ENCODE measurements at regions not wholly inside any gene's neighbourhood (a gene's known extent, or its start where the extent isn't known, plus 50 kb on each side); places are given as distances from the start of the nearest gene placed in this dataset.

DNA sequence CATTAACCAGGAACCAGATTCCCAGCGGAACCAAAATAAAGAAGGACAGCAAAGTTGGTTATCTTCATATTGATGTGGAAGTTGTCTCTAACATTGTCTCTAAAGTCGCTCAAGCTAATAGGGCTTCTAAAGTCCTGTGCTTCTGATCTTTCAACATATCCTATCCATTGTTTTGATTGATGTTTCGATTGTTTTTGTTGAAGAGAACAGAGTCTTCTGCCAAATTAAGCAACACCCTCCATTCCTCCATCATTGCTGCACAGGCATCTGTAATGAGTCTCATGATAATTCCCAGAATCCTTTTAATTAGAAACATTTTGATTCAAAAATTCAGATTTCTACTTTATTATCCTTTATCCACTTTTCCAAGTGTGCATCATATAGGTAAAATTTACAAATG lies 71.6 kb upstream of the AVPR1A start:
- H3K9me3 ChIP-seq (ENCODE audit: insufficient read depth, low read length, severe bottlenecking): no peaks in the 10 kb centered on the region
- H3K9ac ChIP-seq (ENCODE audit: low read depth, low read length): no peak overlapping the region
- H3K79me2 ChIP-seq (ENCODE audit: insufficient read depth, low read length): no peaks in the 10 kb centered on the region
- H4K20me1 ChIP-seq (ENCODE audit: insufficient read depth, low read length): no peaks in the 10 kb centered on the region
- no peak for DNase-seq
- H3K4me2 ChIP-seq (ENCODE audit: insufficient read depth, low read length): no peak overlapping the region
- H3K4me1 ChIP-seq (ENCODE audit: insufficient read depth, low read length): no peaks in the 10 kb centered on the region
- H3K27ac ChIP-seq (ENCODE audit: low read length): no peak overlapping the region
- no peaks in the 10 kb centered on the region for H3K27me3 ChIP-seq (ENCODE audit: insufficient read depth, low read length, poor library complexity)
- H3K36me3 ChIP-seq (ENCODE audit: insufficient read depth, low read length): no peaks in the 10 kb centered on the region
- H2AFZ ChIP-seq (ENCODE audit: low read depth, low read length): no peak overlapping the region
- H3K4me3 ChIP-seq (ENCODE audit: low read depth in 1 of 2, low read length in 2 of 2): no peak overlapping the region
- TF ChIP-seq EZH2 (IDR thresholded peaks at IDR 0.05; ENCODE audit: borderline replicate concordance, low read depth, low read length, severe bottlenecking): no peak
- TF ChIP-seq, protein P1, sequence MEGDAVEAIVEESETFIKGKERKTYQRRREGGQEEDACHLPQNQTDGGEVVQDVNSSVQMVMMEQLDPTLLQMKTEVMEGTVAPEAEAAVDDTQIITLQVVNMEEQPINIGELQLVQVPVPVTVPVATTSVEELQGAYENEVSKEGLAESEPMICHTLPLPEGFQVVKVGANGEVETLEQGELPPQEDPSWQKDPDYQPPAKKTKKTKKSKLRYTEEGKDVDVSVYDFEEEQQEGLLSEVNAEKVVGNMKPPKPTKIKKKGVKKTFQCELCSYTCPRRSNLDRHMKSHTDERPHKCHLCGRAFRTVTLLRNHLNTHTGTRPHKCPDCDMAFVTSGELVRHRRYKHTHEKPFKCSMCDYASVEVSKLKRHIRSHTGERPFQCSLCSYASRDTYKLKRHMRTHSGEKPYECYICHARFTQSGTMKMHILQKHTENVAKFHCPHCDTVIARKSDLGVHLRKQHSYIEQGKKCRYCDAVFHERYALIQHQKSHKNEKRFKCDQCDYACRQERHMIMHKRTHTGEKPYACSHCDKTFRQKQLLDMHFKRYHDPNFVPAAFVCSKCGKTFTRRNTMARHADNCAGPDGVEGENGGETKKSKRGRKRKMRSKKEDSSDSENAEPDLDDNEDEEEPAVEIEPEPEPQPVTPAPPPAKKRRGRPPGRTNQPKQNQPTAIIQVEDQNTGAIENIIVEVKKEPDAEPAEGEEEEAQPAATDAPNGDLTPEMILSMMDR (IDR thresholded peaks at IDR 0.05; ENCODE audit: borderline replicate concordance, extremely low read depth, low read length, poor library complexity, severe bottlenecking): no peak
- ATAC-seq (ENCODE audit: insufficient read depth, low read depth): no peak

GRCh38 chr12:63220921-63221320 lies 69.9 kb upstream of the AVPR1A start:
- no peaks in the 10 kb centered on the region for H4K20me1 ChIP-seq (ENCODE audit: insufficient read depth, low read length)
- no peak overlapping the region for H3K4me2 ChIP-seq (ENCODE audit: insufficient read depth, low read length)
- no peak overlapping the region for H3K9ac ChIP-seq (ENCODE audit: low read depth, low read length)
- no peak overlapping the region for H2AFZ ChIP-seq (ENCODE audit: low read depth, low read length)
- no peaks in the 10 kb centered on the region for H3K9me3 ChIP-seq (ENCODE audit: insufficient read depth, low read length, severe bottlenecking)
- no peaks in the 10 kb centered on the region for H3K79me2 ChIP-seq (ENCODE audit: insufficient read depth, low read length)
- no peak overlapping the region for H3K27ac ChIP-seq (ENCODE audit: low read length)
- DNase-seq (no peak), ATAC-seq (ENCODE audit: insufficient read depth, low read depth) (no peak)
- no peak overlapping the region for H3K4me3 ChIP-seq (ENCODE audit: low read depth in 1 of 2, low read length in 2 of 2)
- no peaks in the 10 kb centered on the region for H3K4me1 ChIP-seq (ENCODE audit: insufficient read depth, low read length)
- H3K27me3 ChIP-seq (ENCODE audit: insufficient read depth, low read length, poor library complexity): no peaks in the 10 kb centered on the region
- TF ChIP-seq EZH2 (IDR thresholded peaks at IDR 0.05; ENCODE audit: borderline replicate concordance, low read depth, low read length, severe bottlenecking): no peak
- TF ChIP-seq, protein P1 (IDR thresholded peaks at IDR 0.05; ENCODE audit: borderline replicate concordance, extremely low read depth, low read length, poor library complexity, severe bottlenecking): no peak
- H3K36me3 ChIP-seq (ENCODE audit: insufficient read depth, low read length): no peaks in the 10 kb centered on the region

- H3K4me2 ChIP-seq (ENCODE audit: insufficient read depth, low read length): no peak overlapping the region
- H2AFZ ChIP-seq (ENCODE audit: low read depth, low read length): no peak overlapping the region
- no peaks in the 10 kb centered on the region for H3K9me3 ChIP-seq (ENCODE audit: insufficient read depth, low read length, severe bottlenecking)
- H3K27ac ChIP-seq (ENCODE audit: low read length): no peak overlapping the region
- H3K36me3 ChIP-seq (ENCODE audit: insufficient read depth, low read length): no peaks in the 10 kb centered on the region
- H3K4me1 ChIP-seq (ENCODE audit: insufficient read depth, low read length): no peaks in the 10 kb centered on the region
- no peaks in the 10 kb centered on the region for H3K27me3 ChIP-seq (ENCODE audit: insufficient read depth, low read length, poor library complexity)
- H3K9ac ChIP-seq (ENCODE audit: low read depth, low read length): no peak overlapping the region
- H3K4me3 ChIP-seq (ENCODE audit: low read depth in 1 of 2, low read length in 2 of 2): no peak overlapping the region
- ATAC-seq (ENCODE audit: insufficient read depth, low read depth) (no peak), DNase-seq (no peak)
- TF ChIP-seq EZH2 (IDR thresholded peaks at IDR 0.05; ENCODE audit: borderline replicate concordance, low read depth, low read length, severe bottlenecking): no peak
- TF ChIP-seq, protein P1 (IDR thresholded peaks at IDR 0.05; ENCODE audit: borderline replicate concordance, extremely low read depth, low read length, poor library complexity, severe bottlenecking): no peak
- H3K79me2 ChIP-seq (ENCODE audit: insufficient read depth, low read length): no peaks in the 10 kb centered on the region
- no peaks in the 10 kb centered on the region for H4K20me1 ChIP-seq (ENCODE audit: insufficient read depth, low read length)
Measured at GRCh38 chr12:63212316-63212715, 61.3 kb upstream of the AVPR1A start.

- Histone ChIP-seq H2AFZ (ENCODE audit: low read depth, low read length) (no peak overlapping the region), H3K9ac (ENCODE audit: low read depth, low read length) (no peak overlapping the region), H4K20me1 (ENCODE audit: insufficient read depth, low read length) (no peaks in the 10 kb centered on the region), H3K9me3 (ENCODE audit: insufficient read depth, low read length, severe bottlenecking) (no peaks in the 10 kb centered on the region), H3K4me2 (ENCODE audit: insufficient read depth, low read length) (no peak overlapping the region), H3K4me1 (ENCODE audit: insufficient read depth, low read length) (no peaks in the 10 kb centered on the region), H3K36me3 (ENCODE audit: insufficient read depth, low read length) (no peaks in the 10 kb centered on the region), H3K27me3 (ENCODE audit: insufficient read depth, low read length, poor library complexity) (no peaks in the 10 kb centered on the region), H3K79me2 (ENCODE audit: insufficient read depth, low read length) (no peaks in the 10 kb centered on the region), H3K4me3 (ENCODE audit: low read depth in 1 of 2, low read length in 2 of 2) (no peak overlapping the region), H3K27ac (ENCODE audit: low read length) (no peak overlapping the region)
- TF ChIP-seq, protein P1 (IDR thresholded peaks at IDR 0.05; ENCODE audit: borderline replicate concordance, extremely low read depth, low read length, poor library complexity, severe bottlenecking): no peak
- TF ChIP-seq EZH2 (IDR thresholded peaks at IDR 0.05; ENCODE audit: borderline replicate concordance, low read depth, low read length, severe bottlenecking): no peak
- ATAC-seq (ENCODE audit: insufficient read depth, low read depth) (no peak), DNase-seq (no peak)
Measured at GRCh38 chr12:63208956-63209355, 58.0 kb upstream of the AVPR1A start.

All from DND-41 (cell line).